NCI-H2081 treated with DMSO at 0.1 percent for 48 hours (cell line): ENCODE measurements at regions not wholly inside any gene's neighbourhood (a gene's known extent, or its start where the extent isn't known, plus 50 kb on each side); places are given as distances from the start of the nearest gene placed in this dataset.

ENCODE experiments used
- DNase-seq: peaks from one replicate; lab custom pipeline; 2025; lab: John Stamatoyannopoulos, UW

DNA sequence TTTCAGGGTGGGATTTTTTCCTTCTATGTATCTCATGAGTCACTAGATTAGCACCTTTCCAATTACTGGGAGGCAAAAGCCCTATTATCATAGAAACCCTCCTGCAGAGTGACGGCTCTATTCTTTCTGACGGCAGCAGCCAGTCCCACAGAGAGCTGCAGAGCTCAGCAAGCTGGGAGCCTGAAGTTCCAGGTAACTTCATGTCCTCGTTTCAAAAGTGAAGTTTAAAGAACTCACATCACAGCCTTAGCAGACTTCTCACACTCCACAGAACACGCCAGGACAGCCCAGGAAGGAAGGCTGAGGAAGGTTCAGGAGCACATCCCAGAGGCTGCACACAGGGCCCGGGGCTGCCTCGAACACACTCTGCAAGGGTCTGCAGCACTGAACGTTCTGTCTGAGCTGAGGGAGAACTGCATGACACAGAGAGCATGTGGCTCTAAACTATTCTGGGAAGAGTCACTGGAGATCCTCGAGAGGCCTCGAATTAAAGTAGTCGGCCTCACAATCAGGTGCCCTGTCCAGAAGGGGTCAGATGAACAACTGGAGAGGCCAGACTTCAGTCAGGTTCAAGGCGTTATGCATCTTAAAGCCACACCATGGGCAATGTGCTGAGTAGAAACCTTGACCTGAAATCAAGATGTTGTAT is 104.2 kb upstream of the DRD2 start:
- DNase-seq = no peak

- DNase-seq = no peak
These were observed 103.6 kb upstream of the DRD2 start for GRCh38 chr11:113578715-113579250.

DNA sequence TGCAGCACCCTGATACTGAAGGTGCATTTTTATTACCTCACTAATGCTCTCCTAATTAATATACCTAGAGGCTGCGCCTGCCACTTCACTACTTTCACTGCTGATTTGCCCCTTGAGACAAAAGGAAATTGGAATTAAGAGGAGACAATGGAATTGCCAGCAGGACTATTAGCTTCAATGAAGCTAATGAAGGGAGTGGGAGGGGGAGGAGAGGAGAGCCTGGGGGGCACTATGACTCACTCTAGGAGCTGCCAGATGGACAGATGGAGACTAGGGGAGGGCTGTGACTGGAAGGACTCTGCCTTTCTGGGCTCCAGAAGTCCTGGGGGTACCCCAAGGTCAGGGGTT is 102.8 kb upstream of the DRD2 start:
- no peak for DNase-seq

DNA sequence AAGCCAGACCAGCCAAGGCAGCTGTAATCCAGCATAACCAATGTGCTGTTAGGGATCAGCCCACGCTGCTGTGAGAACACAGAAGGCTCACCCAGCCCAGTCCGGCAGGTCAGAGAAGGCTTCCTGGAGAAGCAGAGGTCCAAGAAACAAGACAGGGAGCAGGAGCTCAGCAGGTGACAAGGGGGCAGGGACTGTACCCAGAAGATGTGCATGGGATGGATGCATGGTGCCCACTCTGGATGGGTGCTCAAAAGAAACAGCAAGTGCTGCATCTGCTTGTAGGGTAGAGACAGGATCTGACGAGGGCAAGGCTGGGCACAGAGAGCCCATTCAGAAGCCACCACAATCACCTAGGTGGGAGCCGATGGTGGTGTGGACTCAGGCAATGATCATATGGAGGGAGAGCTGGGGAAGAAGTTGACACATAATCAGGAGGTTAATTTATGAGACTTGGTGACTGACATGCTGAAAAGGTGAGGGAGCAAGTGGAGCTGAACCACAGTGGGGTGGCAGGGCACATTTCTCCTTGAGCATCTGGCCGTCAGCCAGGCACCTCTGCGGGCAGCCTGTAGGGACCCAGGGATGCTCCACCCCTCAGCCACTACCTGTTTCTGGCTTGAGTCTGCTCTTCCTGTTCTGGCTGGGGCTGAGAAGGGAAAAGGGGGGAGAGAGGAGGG is 102.3 kb upstream of the DRD2 start:
- peak; percentile 51 for DNase-seq

DNA sequence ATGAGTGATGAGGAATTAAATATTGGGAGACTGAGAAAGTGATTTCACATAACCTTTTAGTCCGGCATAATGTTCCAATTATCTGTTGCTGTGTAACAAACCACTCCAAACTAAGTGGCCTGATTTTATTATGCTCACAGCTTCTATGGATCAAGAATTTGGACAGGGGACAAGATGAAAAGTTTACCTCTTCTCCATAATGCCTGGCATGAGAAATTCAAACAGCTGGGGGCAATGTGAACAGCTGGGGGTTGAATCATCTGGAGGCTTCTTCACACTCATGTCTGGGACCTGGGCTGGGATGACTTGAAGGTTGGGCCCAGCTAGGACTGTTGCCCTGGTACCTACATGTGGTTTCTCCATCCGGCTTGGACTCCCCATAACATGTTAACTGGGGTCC is 99.4 kb upstream of the DRD2 start:
- no peak for DNase-seq

- DNase-seq = no peak
These were observed 99.0 kb upstream of the DRD2 start for GRCh38 chr11:113574171-113574570.

DNA sequence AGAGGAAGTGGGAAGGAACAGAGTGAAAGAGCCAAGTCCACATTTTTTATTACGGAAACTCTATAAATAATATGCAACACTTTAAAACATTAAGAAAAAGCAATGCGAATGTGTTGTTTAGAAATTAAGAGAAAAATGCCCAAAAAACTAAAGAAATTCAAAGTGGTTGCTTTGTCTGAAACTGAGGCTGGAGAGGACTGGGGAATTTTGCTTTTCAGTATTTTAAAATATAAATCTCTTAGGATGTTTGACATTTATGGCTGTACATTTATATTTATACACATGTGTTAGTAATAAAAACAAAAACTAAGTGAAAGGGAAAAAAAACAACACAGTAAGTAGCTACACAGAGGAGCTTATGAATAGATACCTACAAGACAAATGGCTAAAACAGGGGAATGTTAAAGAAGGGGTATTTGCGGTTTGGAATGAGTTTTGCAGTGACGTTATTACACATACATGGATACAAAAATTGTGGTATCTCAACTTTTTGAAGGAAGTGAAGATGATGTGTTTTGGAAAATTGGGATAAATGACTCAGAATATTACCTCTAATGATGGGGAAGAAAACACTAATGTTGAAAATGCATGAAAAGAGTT is 97.0 kb upstream of the DRD2 start:
- DNase-seq = no peak

DNA sequence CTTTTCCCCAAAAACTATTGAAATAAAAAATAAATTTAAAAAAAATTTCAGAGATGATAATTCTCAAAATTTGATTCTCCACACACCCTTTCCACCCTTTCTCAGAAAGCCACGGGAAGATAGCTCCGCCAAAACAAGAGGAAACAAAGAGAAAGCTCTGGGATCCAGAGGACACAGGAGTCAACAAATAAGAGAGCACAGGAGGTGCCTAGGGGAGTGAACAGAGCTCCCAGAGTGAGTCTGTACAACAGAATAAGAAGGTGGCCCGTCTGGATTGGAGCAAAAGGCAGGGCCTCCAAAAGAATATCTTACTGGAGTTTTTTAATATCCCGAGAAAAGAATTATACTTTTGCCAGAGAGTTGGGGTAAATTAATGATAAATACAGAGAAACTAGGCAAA is 96.3 kb upstream of the DRD2 start:
- no peak for DNase-seq

DNA sequence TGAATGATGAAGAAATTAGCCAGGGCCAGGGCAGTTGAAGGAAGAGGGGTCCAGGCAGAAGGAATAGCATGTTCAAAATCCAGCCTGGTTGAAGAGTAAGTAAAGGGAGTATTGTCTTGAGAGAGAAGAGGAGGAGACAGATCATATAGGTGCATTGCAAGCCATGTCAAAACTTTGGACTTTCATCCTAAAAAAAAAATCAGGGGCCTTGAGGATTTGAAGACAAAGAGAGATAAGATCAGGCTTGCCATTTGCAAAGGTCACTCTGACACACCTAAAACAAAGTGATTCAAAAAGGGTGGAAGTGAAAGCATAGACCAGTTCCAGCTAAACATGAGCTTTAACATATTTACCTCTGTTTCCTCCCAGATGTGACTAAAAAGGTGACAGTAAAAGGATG is 95.7 kb upstream of the DRD2 start:
- no peak for DNase-seq

DNA sequence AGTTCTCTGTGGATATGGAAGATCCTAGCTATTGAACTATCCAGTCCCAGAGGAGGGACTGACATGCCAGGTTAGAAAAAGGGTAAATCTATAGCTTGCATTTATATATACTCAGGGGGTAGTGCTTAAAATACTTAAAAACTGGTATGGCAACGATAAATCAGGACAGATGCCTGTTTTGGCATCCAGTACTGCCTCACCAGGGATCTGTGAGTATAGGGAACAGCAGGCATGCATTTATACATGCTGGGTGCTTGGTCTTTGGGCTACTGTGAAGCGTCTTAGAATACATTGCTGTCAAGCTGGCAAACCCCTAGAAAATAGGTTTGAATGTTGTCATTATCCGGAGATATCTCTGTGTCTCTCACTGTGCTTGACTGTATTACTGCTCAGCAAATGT is 94.2 kb upstream of the DRD2 start:
- no peak for DNase-seq

DNA sequence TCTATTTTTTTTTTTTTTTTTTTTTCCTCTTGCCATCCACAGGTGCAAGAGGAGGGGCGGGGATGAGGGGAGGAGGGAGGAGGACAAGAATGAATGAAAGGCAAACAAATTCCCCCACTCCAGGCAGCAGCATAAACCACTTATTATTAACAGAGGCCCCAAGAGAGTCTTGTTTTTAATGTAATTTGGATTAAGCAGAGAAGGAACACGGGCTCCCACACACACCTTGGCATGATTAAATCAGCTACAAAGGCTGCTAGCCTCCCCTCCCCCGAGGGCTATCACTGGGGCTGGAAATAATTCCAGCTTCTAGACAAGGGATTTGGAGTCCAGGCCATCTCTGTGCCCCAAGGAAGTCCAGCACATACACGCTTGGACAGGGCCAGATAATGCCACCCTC is 93.4 kb upstream of the DRD2 start:
- no peak for DNase-seq

DNA sequence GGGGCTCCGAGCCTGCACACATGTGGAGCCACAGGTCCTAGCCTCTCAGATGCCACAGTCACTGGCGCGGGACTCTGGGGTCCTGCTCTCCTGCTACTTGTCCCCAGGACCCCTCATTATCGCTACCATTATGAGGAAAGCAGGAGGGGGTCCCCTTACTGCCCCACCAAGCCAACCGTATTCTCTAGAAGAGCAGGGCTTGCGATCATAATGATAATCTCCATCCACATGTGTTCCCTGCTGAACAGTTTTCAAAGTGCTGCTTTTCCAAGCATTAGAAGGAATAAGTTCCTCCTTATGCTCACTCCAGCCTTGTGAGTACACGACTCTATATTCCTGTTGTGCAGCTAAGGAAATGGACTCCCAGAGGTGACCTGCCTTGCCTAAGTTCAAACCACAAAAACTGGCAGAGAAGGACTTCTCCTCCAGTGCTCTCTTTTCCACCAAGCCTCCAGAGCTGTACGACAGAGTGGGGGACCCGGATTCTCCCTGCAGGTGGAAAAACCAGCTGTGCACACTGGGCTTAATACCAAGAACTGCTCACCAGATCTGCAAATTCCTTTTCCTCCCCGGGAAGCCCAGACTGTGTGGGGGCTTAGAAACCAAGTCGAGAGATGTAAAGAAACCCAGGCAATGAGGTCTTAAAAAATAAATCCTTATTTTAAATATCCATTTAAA is 92.8 kb upstream of the DRD2 start:
- DNase-seq = no peak

DNA sequence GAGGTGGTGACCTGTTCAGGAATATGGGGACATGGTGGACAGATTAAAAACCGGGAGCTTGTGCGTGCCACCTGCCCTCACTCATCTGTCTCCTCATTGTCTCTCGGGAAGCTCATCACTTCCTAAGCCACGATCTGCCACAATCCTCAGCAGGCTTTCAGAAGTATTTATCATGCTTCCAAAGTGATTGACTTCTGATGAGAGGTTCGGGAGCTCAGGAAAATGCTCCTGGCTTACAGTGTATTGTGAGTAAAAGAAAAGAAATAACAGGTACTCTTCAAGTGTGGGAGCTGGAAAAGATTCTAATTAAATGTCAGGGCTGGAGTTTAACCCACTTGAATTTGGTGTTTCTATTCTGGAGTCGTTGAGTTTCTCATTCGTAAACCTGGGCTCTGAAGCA is 91.9 kb upstream of the DRD2 start:
- DNase-seq = no peak

GRCh38 chr11:113564527-113565130 is 89.4 kb upstream of the DRD2 start:
- DNase-seq = no peak

DNA sequence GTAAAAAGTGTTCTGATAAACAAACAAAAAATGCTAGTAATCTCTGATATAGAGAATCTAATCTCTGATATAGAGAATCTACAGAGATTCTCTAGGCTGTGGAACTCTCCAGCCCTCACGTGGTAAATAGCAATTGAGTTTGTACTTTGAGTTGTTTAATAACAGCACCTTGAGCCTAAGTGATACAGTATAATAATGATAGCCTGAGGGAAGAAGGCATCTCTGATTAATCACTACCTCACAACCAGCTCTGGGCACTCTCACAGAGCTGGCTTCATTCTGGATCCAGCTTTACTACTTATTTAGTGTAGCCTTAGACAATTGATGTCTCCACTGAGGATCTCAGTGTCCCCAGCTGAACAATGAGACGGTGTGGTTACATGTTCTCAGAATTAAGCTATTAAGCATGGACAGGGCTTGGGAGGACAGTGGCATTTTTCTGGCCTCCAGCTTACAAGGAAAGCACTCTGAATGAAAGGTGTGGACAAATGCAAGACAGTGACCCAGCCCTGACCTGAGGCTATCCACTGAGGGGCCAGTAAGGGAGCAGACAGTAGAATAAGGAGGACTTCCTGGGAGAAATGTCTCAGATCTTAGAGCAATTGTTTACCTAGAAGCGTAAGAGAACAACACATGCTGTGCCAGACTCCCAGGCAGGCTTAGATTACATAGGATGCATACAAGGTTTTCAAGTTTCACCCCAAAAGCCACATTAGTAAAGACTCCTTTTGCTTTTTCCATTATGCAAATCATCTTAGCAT is 88.7 kb upstream of the DRD2 start:
- no peak for DNase-seq

DNA sequence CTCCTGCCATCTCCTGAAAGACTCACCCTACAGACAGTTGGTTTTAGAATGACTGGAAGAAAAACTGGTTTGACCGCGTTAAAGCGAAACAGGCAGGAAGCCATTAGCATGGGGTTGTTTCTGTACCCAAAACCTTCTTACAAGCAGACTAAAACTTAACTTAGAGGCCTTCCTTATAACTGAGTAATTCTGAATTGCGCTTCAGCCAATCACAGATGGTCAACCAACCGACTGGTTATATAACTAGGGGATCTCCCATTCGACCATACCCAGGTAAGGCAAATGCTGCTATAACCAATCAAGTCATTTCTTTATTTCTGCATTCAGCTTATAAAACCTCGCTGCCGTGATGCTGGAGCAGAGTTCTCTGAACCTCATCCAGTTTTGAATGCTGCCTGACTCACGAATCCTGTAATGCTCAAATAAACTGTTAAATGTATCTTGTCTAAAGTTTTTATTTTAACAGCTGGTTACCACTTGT is 87.8 kb upstream of the DRD2 start:
- DNase-seq = no peak

DNA sequence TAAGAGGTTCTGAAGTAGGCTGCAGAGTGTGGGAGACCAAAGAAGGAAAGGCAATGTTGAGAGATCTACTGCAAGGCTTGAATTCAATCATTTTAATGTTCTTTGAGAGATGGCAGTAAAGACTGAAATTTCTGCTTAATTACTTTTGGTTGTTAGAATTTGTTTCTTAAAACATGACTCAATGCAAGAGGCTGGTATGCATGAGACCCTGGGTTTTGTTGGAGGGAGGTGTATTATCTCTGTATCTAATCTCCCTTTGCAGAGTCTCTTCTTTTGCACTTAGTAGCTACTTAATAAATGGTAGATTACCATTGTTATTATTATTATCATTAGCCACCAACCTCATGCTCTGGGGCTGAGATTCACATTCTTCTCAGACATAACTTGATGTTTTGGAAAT is 87.4 kb upstream of the DRD2 start:
- DNase-seq = no peak

GRCh38 chr11:113557926-113558325 is 82.7 kb upstream of the DRD2 start:
- no peak for DNase-seq

DNA sequence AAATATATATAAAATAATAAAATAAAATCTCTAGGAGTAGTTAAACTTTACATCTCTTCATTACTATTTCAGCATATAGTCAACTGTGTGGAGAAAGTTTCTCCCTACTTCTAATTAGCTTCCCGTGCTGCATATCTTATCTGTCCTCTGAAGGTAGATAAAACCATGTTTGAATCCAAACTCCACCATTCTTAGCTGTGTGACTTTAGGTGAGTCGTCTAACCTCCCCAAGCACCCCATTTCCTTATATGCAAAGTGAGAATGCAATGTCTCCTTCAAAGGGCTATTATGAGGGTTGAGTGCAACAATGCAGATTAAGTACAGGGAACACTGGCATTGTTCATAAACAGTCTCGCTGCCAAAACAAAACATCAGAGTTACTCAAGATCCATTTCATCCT is 80.8 kb upstream of the DRD2 start:
- DNase-seq = no peak

- DNase-seq = no peak
These were observed 79.9 kb upstream of the DRD2 start for GRCh38 chr11:113555071-113555619.

GRCh38 chr11:113554526-113554925 is 79.3 kb upstream of the DRD2 start:
- no peak for DNase-seq
